Hematopoietic multipotent progenitor cell treated with erythropoietin and hydrocortisone succinate and interleukin-3 and kit ligand, for 15 days (in vitro differentiated cells): ENCODE measurements at regions not wholly inside any gene's neighbourhood (a gene's known extent, or its start where the extent isn't known, plus 50 kb on each side); places are given as distances from the start of the nearest gene placed in this dataset.

Experiments used
- DNase-seq: peaks from one replicate; pipeline ENCODE4 v3.0.0-alpha.2; 2015; ENCODE audit warnings: low spot score

GRCh38 chr22:48199667-48200066, 1437.2 kb downstream of the TBC1D22A start:
- DNase-seq: no peak

- DNase-seq: no peak
Measured at GRCh38 chr22:48198489-48199459, 1436.3 kb downstream of the TBC1D22A start.

GRCh38 chr22:48197189-48197690, 1434.8 kb downstream of the TBC1D22A start:
- no peak for DNase-seq

GRCh38 chr22:48192920-48193319, 1430.5 kb downstream of the TBC1D22A start:
- DNase-seq: no peak

DNA sequence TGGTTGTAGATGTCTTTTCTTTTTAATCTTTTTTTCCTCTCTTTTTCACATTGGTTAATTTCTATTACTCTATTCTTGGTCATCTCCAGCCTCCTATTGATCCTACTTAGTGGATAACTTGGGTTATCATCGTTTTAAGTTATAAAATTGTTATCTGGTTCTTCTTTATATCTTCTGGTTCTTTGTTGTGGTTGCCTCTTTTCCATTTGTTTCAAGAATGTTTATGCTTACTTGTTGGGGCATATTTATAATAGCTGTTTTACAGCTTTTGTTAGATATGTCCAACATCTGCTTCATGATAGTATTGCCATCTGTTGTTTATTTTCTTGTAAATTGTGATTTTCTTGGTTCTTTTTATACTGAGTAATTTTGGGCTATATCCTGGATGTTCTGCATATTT, 1429.6 kb downstream of the TBC1D22A start:
- no peak for DNase-seq

DNA sequence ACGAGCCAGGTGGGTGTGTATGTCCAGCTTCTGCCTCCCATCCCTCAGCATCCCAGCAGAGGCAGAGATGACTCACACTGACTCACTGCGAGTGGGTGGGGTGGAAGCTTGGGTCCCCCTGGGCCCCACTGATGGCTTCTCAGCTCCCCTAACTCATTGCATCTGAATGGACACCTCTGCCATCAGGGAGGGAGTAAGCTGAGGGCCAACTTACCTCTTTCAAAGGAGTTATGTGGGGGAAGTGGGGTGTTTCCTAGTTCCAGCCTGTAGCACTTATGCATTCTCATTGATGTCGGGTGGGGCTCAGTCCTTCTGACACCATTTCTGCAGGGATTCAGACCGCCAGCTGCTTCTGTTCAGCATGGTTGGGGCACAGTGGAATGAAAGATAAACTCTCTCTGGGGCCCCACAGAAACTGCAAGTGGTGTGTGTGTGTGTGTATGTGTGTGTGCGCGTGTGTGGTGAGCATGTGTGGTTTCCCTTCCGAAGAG, 1425.8 kb downstream of the TBC1D22A start:
- DNase-seq: no peak

DNA sequence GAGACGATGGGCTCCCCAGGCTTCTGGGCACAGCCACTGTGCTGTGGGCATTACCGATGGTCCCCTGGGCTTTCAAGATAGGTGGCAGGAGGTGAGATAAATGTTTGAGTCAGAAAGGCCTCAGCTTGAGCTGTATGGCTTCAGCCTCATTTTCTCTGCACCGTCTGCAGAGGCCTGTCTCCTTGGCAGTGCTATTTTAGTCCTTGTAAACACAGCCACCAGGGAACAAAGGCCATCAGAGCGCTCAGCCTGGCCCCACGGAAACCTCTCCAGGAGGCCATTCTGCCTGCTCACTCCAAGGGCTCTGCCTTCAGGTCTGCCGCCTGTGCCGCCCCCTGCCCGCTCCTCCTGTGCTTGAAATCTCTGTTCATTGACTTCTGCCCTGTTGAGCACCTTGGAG, 1424.9 kb downstream of the TBC1D22A start:
- no peak for DNase-seq

GRCh38 chr22:48186146-48186790, 1423.8 kb downstream of the TBC1D22A start:
- no peak for DNase-seq

- no peak for DNase-seq
Measured at GRCh38 chr22:48185071-48186055, 1422.9 kb downstream of the TBC1D22A start.

GRCh38 chr22:48182846-48183805, 1420.7 kb downstream of the TBC1D22A start:
- no peak for DNase-seq

- no peak for DNase-seq
Measured at GRCh38 chr22:48182031-48182430, 1419.6 kb downstream of the TBC1D22A start.

- DNase-seq: no peak
Measured at GRCh38 chr22:48181263-48181955, 1419.0 kb downstream of the TBC1D22A start.

DNA sequence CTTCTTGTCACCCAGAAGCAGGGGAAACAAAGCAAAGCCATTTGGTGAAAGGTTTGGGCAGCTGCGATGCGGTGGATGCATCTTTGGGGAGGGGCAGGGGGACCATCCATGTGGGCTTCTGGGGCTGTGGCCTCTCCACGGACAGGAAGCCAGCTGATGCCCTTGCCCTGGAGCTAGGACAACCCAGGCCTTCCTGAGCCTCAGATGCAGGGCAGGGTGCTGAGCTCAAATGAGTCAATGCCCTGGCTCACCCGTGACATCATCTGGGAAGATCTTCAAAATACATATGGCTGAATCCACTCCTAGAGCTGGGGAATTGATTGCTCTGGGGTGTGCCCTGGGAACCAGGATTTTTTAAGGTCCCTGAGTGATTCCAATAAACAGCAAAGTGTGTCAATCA, 1418.2 kb downstream of the TBC1D22A start:
- no peak for DNase-seq

DNA sequence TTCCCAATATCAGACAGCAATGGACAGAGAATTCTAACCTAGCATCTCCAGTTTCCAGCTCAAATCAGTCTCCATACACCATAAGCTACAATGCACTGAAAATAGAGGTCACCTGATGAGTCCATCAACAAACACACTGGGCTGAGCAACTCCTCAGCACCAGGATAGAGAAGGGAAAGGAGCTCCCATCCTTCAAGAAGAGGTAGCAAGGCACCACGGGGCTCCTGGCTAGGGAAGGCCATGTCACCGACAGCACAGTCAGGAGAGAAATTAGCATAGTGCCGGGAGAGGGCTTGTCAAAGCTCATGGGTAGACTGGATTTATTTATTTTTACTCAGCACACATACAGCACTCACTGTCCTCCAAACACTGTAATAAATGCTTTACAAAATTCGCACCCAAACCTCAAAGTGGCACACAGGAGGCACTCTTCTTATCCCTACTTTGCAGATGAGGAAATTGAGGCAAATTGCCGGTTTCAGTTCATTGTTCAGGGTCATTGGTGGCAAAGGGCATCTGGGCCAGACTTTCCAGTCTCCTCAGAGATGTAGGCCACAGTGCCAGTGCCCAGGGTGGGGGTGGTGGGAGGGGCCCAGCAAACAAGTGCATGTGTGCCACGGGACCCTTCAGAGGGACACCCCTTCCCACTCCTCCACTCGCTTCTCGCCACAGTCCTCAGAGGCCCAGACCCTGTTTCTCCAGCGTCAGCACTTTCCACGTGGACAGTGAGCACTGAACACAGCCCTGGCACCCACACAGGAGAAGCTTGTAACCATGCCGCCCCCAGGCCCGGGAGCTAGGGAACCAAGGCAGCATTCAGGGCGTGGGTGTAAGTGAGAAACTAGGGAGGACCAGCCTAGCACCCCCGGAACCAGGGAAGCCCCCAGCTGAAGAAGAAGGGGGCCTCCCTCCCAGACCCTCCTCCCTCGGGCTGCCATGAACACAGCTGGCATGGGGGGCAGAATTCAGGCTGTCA, 1417.4 kb downstream of the TBC1D22A start:
- no peak for DNase-seq

DNA sequence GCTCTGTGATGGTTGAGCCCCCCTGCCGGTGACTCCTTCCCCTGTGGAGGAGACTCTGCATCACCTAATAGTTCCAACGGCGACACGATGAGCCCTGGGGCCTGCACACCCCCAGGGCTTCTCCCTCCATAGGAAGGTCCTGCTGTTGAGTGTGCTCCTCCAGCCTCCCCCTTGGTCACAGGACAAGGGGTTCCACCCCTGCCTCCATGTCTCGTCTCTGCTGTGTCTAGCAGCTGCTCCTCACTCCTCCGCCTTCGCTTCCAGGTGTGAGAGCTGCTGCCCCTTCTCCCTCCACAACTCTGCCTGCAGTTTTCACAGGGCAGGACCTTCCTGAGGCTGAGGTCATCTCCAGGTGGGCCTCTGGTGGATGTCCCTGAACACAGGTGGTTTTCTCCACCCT, 1416.1 kb downstream of the TBC1D22A start:
- DNase-seq: no peak

GRCh38 chr22:48177631-48178030, 1415.2 kb downstream of the TBC1D22A start:
- DNase-seq: no peak

DNA sequence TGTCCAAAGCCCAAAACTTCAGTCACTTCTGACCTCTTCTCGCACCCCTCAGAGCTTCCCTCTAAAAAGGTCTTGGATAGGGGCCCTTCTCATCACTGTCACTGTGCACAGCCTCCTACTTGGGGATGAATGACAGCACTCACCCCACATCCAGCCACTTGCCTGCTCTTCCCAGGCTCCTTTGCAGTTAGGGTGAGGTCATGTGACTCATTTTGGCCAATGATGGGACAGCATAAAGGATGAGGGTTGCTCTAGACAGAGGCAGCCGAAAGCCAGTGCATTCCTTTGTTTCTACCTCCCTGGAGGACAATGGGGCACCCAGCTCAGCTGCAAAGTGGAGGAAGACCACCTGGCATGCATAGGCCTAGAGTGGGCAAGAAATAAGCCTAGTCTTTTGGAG, 1413.3 kb downstream of the TBC1D22A start:
- no peak for DNase-seq

- DNase-seq: no peak
Measured at GRCh38 chr22:48173773-48174160, 1411.3 kb downstream of the TBC1D22A start.
